ENCODE measurements at regions not wholly inside any gene's neighbourhood (a gene's known extent, or its start where the extent isn't known, plus 50 kb on each side); places are given as distances from the start of the nearest gene placed in this dataset.

DNA sequence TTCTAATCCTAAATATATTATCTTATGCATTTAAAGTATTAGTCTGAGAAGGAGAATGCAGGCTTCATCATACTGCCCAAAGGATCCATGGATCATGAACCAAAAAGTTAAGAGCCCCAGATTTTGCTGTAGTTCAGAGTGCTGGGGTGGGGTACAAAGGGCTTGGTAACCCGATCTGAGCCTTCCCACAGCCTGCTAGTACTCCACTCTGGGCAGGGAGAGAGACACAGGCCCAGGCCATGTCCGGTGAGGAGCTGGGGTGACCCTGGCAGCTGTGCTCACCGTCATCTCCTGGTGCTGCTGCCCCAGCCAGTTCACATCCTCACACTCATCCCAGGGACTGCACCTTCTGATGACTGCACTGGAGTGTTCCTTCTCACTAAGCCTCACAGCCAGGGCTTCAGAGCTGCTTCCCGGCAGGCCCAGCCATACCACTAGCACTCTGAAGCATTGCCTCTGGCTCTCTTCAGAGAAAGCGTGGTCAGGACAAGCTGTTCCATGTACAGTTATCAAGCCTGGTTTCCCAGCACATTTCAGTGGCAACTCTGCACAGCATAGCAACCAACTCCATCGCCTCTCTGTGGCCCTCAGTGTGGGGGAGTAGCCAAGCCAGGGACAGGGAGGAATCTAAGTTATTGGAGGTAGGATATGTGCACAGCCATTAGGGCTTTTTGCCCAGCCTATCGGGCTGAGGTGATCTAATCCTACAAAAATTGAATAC lies 189.0 kb upstream of the CTAGE1 start:
- FAIRE-seq (no peak), DNase-seq (ENCODE audit: low spot score in 2 of 2) (no peak)

DNA sequence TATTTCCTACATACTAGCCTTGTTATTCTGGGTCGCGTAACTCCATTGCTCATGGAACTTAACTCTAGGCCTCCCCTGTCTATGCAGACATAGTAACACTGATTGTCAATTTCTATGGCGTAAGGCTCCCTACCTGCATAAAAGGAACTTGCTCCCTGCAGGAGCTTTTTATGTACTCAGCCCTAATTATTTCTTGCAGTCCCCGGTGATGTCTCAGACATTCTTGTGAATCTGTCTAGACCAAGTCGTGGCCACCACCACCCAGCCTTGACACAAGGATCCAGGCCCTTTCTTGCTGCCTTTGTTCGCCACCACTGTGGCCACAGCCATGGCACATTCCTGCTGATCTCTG lies 189.5 kb upstream of the CTAGE1 start:
- DNase-seq (ENCODE audit: low spot score in 2 of 2) (no peak), FAIRE-seq (no peak)

DNA sequence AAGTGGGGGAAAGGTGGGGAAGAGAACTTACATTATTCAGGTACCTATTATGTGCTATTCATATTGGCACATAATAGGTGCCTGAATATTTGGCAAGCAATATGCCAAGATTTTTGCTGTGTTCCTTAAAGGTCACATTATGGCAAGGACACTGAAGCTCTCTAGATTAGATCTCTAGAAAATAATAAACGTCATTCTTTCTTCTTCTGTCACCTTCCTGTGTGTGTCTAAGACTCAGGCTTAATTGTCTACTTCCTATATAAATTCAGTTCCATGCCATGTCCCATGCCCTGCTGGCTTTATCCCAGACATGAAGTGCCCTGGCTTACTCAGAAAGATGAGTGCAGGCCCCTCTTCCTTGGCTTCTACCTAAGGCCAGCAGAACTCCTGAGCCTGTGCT lies 191.1 kb upstream of the CTAGE1 start:
- FAIRE-seq (no peak), DNase-seq (ENCODE audit: low spot score in 2 of 2) (no peak)

DNA sequence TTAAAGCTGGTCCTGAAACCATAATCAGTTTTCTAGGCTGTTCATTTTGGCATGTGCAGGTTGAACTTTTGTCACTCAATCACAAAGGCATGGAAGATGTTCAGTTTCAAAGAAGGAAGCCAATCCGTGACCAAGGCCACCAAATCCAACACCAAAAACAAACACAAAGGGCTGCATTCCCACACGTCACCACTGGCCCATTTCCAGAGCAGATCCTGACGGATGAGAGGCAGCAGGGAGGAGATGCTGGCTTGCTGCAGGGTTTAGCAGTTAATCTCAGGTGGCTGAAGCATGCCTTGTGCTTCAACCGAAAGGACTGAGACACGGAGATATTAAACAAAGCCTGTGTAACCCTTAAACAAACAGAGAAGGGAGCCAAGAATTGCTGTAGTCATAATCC lies 191.9 kb upstream of the CTAGE1 start:
- FAIRE-seq (no peak), DNase-seq (ENCODE audit: low spot score in 2 of 2) (no peak)

DNA sequence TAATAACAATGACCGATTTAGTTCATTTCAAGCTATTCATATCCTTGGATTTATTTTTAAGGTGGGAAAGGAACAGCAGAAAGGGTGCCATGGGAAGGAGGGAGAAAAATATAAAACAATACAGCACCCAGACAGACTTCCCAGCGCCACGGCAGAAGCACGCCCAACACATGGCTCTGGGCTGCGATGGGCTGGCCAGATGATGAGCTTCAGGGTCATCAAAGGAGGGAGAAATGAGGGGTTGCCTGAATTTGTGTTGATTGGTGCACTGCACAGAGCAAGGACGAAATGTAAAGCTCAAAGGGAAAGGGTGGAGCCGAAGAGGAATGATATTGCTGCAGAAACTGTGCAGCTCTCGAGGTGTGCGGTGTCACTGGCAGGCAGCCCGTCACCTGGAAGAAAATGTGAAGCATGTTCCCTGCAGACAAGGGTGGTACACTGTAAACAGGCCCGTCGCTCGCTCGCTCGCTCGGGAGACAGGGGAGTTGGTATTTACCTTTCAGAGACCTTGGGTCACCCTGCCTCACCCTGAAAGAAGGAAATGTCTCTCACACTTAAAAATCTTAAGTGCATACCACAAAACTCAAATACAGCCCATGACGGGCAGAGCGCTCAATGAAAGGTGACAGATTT lies 195.5 kb upstream of the CTAGE1 start:
- FAIRE-seq (no peak), DNase-seq (ENCODE audit: low spot score in 2 of 2) (no peak)

DNA sequence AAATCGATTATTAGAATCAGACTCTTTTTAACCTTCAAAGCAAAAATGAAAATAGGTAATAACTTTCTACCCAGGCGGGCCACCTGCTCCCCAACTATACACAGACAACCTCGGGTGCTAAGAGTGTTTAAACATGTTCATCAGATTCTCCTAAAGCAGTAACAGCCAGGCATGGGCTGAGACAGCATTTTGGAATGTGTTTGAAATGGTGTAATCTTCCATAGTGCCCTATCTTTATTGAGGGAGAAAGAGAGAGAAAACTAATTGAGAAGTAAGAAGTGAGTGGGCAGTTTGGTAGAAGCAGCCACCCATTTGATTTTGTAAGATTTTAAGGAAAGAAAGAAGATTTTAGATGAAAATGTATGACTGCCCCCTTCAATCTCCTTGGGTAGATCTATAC lies 196.1 kb upstream of the CTAGE1 start:
- DNase-seq (ENCODE audit: low spot score in 2 of 2): no peak
- no peak for FAIRE-seq

DNA sequence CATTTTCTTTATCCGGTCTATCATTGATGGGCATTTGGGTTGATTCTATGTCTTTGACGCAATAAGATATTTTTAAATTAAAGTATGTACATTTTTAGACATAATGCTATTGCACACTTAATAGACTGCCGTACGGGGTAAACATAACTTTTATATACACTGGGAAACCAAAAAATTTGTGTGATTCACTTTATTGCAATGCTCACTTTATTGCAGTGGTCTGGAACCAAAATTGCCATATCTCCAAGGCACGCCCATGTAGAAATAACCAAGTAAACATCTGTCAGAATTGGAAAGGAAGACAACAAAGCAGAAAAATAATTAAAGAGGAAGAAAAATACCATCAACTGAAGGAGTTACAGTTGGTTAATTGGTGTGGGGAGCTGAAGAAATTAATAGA lies 205.8 kb upstream of the CTAGE1 start:
- DNase-seq (ENCODE audit: low spot score in 2 of 2) (no peak), FAIRE-seq (no peak)

DNA sequence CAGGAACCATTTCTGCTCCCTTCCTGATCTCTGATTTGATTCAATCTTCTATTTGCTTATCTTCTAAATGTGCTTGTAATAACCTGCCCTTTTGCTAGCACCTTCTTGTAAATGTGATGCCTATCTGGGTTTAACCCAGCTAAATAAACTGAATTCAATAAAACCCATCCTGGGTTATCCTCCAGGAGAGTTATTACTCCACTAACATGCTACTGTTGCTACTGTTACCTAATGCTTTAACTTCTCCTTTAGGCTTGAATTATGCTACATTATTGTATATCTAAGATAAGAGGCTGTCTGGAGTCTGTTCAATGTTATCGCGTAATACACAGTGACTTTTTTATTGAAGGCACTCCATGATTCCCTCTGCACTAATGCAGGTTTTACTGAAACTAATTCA lies 206.5 kb upstream of the CTAGE1 start:
- FAIRE-seq (no peak), DNase-seq (ENCODE audit: low spot score in 2 of 2) (no peak)

DNA sequence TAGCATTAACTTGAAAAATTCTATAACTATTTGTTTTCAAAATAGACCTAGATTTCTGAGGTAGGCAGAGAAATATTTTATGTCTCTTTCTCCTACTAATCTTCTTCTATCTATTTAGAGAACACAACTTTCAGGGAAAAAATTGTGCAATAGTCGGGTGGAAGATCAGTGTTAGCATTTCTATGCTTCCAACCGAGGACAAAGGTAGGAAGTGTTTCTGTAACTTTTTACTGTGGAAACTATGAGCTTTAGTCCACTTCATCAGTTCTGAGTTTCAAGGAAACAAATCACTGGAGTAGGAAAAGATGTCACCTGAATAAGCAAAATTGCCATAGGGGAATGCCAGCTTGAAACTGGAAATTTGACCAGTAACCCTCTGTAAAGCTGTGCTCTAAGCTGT lies 207.7 kb upstream of the CTAGE1 start:
- FAIRE-seq: no peak

DNA sequence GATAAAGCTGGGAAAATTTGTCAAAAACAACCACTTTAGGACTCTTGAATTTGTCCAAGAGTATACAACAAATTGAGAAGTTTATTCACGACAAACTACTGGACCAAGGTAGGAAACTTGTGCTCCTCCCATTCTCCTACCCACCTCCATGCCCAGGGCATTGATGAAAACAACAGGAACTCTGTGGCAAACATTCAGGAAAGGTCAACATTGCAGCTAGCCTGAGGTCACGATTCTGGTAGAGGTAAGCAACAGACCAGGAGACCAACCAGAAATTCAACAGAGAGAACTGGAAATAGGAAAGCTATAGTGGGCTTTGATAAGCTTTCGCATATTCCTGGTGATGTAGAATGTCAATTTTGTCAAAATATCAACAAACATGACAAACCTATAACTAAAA lies 209.1 kb upstream of the CTAGE1 start:
- FAIRE-seq: no peak

More for the DNA sequence above, 207.7 kb upstream of the CTAGE1 start:
- no peak for DNase-seq (ENCODE audit: low spot score in 2 of 2)

DNA sequence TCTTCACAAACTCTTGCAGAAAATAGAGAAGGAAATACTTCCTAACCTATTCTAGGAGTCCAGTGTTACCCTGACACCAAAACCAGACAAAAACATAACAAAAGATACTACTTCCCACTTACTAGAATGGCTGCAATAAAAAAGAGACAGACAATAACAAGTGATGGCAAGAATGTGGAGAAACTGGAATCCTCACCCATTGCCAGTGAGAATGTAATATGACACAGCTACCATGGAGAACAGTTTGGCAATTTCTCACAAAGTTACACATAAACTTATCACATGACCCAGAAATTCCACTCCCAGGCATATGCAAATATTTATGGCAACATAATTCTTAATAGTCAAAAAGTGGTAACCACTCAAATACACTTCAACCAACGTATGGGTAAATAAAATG lies 209.8 kb upstream of the CTAGE1 start:
- DNase-seq (ENCODE audit: low spot score in 2 of 2) (no peak), FAIRE-seq (no peak)

More for the DNA sequence above, 209.1 kb upstream of the CTAGE1 start:
- DNase-seq (ENCODE audit: low spot score in 2 of 2): no peak

DNA sequence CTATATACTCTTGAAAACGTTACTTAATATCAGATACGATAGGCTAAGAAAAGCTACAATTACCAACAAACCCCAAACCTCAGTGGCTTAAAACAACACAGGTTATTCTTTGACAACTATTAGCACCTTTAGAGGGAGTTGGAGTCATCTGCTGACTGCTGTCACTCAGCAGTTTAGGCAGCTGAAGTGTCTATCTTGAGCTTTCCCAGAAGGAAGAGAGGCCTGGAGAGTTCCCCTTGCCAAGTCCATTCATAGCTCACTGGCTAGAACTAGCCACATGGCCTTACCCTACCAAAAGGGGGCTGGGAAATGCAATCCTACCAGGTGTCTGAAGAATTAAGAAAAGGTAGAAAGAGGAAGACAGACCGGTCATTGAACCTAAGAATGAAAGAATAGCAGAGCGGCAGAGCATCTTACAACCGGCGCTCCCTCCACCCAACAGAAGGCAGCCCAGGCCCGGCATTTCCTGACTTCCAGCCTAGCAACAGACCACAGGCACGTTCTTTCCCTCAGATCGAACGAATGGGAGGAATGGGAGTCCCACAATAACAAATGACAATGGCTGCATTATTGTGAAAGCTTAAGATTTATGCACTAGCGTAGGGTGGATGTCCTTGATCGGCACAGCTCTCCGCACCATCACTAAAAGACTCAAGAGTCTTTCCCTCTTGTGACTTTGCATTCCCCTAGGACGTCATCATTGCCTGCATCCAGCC lies 211.2 kb upstream of the CTAGE1 start:
- FAIRE-seq: no peak
- no peak for DNase-seq (ENCODE audit: low spot score in 2 of 2)

DNA sequence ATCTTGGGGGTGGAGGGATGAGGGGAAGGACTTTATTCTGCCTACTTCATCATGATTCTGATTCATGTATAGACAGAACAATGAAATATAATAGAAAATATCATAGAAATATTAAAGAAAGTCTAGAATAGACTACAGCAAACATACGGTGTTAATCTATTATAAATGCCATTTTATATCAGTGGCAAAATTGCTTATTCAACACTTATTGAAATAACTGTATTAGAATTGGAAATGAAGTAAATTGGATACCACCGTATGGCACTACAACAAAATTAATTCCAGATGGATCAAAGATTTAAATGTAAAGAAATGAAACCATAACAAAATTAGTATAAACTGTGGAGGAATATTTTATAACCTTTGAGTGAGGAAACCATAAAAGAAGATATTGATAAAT lies 213.3 kb upstream of the CTAGE1 start:
- FAIRE-seq (no peak), DNase-seq (ENCODE audit: low spot score in 2 of 2) (no peak)

DNA sequence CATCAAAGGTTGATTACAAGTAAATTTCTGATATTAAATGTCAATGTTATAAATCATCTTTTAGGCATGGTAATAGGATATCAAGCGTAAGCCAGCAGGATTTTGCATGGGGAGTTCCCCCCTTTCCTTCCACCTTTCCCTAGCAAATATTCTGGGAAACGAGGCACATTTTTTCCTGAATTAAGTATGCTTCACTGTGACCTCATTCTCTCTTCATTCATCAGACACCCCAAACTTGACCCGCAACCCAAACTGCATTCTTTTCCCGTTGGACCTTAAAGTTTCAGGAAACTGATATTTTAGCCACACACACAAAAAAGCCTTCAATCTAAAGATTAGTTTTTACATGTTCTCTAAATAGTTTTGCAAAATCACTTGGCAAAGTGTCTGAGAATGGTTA lies 214.5 kb upstream of the CTAGE1 start:
- FAIRE-seq: no peak

DNA sequence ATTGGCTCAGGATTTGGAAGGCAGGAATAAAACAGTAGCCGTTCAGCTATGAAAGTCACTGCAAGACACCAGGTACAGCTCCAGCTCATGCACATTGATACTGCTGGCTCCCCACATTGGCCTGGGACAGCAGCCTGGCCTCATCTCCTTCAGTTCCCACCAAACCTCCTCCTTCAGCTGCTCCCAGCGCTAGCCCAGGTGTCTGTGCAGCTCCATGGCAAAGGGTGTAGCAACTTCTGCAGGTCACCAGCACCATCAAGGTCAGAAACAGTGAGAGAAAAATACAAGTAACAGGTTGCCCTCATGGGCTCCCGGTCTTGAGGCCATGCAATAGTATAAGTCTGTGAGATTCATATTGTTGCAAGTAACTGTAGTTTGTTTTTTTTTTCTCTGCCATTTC lies 216.7 kb upstream of the CTAGE1 start:
- no peak for FAIRE-seq
- no peak for DNase-seq (ENCODE audit: low spot score in 2 of 2)

More for the DNA sequence above, 214.5 kb upstream of the CTAGE1 start:
- no peak for DNase-seq (ENCODE audit: low spot score in 2 of 2)

DNA sequence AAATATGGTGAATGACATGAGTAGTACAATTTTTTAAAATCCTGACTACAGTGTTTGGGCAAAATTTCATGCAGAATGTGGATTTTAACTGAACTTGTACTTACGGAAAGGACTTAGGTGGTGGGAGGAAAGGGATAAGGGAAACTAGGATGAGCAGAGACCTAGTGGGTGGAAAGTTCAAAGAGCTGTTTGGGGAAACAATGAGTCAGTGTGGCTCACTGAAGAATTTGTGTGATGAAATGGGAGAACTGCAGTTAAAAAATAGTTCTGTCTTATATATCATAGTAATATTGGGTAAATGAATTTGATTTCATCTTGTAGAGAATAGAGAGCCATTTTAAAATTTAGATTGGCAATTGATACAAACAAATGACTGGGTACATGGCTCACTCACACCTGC lies 220.1 kb upstream of the CTAGE1 start:
- no peak for FAIRE-seq
- DNase-seq (ENCODE audit: low spot score in 2 of 2): no peak

DNA sequence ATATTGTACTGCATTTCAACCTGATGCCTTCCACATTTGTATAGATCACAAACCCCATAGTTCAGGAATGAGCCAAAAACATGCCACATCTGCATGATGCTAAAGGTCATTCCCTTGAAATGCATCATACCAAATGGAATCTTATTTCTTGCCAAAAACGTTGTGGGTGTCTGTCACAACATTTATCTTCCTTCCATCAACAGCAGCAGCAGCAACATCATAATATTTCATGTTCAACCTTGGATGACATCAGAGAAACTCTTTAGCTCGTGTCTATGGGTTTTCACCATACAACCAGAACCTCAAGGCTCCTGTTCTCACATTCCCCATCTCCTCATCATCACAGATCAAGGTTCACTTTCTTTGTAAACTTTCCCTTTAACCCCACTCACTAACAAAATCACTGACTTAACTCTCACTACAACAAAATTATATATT lies 221.3 kb upstream of the CTAGE1 start:
- no peak for FAIRE-seq
- DNase-seq (ENCODE audit: low spot score in 2 of 2): no peak

DNA sequence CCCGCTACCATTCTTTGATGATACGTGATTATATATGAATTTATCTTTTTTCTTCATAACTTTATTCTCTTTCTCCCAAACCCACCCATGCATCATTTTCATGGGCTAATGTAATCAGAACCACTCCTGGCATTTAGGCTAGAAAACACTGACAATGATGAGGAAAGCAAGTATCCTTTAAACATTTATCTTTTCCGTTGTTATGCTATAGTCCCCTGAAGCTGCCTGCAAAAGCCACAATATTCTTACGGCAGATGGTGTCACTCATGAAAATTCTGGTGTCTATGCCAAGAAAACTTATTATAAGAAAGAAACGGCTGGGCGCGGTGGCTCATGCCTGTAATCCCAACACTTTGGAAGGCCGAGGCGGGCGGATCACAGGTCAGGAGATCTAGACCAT lies 221.8 kb upstream of the CTAGE1 start:
- no peak for DNase-seq (ENCODE audit: low spot score in 2 of 2)
- no peak for FAIRE-seq

DNA sequence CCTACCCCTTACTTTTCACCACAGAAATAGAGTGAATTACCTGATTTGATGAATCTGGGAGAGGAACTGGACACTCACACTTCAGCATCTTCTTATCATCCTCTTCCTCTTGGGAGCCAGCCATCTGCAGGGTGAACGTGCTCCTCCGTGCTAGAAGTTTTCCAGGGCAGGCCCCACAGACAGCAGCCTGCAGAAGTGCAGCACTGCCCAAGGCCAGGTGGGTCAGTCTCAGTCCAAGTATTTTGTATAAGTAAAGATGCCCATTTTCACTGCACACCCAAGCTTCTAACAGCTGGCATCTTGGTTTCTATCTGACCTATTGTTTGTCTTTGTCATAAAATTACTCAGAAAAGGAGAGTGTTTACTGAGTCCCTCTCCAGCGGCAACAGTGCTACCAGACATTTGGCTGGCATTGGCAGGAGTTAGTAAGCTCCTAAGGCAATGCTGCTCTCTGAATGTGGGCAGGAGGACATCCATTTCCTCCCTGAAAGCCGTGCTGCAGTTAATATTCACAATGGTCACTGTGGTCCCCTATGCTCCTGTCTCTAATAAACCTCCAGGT lies 222.6 kb upstream of the CTAGE1 start:
- no peak for FAIRE-seq
- no peak for DNase-seq (ENCODE audit: low spot score in 2 of 2)

DNA sequence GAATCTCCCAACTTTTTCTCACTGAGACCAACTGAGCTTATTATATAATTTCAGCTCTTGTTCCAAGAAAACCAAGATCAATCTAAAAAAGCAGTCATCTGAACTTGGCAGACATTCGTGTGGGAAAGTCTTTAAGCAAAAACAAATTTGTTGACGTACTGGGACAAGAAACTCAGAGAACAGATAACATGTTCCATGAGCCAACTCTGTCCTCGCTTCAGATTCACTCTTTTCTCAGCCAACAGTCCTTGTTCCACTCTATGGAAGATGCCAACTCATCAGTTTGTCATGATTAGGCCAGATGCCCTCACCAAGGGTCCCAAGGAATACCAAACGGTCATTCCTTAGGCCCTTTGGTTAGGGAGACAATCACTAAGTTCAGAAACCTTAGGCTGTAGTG lies 224.2 kb upstream of the CTAGE1 start:
- DNase-seq (ENCODE audit: low spot score in 2 of 2) (no peak), FAIRE-seq (no peak)

DNA sequence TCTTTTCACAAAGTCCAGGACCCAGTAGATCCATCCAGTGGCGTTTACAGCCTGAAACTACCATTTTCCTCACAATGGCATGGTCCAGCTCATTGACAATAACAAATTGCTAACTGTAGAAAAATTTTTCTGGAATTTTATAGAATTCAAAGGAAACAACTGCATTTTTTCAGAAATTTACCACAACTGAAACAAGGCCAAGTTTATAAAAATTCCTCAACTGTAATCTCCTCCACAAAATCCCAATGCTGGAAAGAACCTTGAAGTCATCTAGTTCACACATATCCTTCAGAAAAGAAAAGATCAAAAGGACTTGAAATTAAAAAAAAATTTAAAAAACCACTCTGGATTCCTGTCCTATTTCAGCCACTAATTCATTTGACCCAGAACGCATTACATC lies 226.0 kb upstream of the CTAGE1 start:
- DNase-seq (ENCODE audit: low spot score in 2 of 2) (no peak), FAIRE-seq (no peak)

DNA sequence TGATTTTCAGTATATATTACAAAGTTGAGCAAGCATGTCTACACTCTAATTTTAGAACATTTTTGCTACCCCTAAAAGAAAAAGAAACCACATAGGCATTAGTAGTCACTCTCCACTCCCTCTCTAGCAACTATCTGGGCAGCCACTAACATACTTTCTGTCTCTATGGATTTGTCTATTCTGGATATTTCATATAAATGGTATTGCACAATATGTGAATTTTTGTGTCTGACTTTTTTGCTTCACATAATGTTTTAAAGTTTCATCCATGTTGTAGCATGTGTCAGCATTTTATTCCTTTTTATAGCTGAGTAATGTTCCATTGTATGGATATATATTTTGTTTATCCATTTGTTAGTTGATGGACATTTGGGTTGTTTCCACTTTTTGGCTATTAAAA lies 232.5 kb upstream of the CTAGE1 start:
- FAIRE-seq: no peak
- no peak for DNase-seq (ENCODE audit: low spot score in 2 of 2)

Data from frontal cortex (tissue), 3 donors.